ENCODE measurements at regions not wholly inside any gene's neighbourhood (a gene's known extent, or its start where the extent isn't known, plus 50 kb on each side); places are given as distances from the start of the nearest gene placed in this dataset.
A peak's percentile ranks its signal among the peaks of the same experiment; 100 is the strongest.
"Not testable (repeated sequence)": the region's sequence is repeated elsewhere in the genome, so short reads cannot be mapped to it uniquely, and the experiment has no call there.

DNA sequence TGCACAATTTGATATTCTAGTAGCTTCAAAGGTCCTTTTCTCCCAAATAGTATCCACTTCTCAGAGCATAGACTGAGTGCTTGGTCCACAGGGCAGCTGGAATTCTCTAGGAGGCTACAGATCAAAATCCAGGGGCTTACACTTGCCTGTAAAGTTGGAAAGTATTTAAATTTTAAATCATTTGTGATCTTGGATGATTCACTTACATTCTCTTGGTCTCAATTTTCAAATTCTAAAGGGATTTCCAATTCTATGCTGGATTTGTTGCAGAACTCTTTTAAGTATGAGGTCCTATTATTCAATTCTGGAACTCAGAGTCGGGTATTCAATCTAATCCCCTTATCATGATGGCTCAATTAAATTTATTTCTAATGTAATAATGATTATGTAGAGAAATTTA, 492.3 kb downstream of the NYAP2 start:
- no peak for FAIRE-seq
- no peak for DNase-seq (ENCODE audit: low spot score)

DNA sequence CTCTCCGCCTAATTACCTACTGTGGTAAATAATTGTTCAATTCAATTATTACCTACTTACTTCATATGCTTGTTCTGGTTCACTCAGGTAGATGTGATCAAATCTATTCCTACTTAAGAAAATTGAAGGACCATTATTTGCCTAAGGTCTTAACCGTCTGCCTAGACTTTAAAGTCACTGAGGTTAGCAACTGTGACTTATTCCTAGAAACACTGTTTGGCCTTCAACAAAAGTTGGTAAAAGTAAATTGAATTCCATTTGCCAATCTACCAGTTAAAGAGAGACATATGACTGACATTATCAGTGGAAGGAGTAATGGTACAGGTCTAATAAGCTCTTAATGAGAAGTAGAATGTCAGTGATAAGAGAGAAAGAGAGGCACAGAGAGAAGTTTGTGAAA, 491.5 kb downstream of the NYAP2 start:
- DNase-seq (ENCODE audit: low spot score) (no peak), FAIRE-seq (no peak)

DNA sequence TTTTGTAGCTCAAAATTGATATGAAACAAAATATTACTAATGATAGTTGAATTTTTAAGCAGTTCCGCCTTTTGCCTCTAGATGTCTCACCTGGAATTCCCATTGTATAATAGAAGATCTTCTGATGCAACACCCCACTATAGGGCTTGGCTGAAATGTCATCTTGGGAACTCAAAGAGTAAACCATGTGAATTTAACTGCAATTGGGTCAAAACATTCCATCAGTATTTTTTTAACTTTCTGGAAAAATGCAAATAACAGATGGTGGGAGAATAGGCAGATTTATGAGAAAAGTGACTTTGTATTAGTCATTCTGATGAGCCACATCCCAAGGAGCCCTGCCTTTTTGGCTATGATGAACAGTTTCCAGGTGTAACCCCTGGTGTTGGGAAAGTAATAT, 489.9 kb downstream of the NYAP2 start:
- DNase-seq (ENCODE audit: low spot score), result peak; percentile 42
- FAIRE-seq, result peak; percentile 73

DNA sequence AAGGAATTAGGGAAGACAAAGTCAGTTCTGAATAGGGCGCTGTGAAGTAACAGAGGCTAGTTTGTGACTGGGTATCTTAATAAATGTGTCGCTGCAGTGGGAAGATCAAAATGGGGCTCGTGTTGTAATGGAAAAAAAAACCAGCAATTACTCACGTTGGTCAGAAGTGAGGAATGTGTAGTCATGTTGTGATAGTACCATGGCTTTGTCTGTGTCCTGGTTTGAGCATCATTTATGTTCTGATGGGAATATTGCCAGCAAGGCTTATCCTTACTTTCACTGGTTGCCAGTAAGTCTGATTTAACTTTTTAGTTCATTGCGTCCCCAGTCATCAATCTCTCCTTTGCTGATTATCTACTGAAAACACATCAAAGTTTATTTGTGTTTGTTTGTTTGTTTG, 467.6 kb downstream of the NYAP2 start:
- FAIRE-seq (no peak), DNase-seq (ENCODE audit: low spot score) (no peak)

GRCh38 chr2:225865468-225865867, 466.0 kb downstream of the NYAP2 start:
- DNase-seq (ENCODE audit: low spot score) (no peak), FAIRE-seq (no peak)

GRCh38 chr2:225864394-225864793, 464.9 kb downstream of the NYAP2 start:
- FAIRE-seq (peak; percentile 2), DNase-seq (ENCODE audit: low spot score) (no peak)

DNA sequence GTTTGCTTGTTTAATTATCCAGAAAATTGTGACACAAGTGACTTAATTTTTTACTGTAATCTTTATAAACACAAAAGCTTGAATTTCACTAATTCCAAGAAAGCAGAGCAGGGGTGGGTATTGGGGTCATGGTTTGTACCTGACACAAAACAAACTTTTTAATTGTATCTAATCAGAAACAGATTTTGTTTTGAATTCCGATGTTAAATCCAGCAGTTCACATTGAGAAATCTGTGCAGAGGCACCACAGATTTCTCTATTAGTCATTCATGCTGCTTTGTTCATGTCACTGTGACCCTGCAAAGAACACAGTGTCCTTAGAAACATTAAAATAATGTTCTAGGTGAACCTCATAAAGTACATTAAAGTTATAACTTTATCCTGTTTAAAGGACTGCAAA, 443.4 kb downstream of the NYAP2 start:
- no peak for FAIRE-seq
- no peak for DNase-seq (ENCODE audit: low spot score)

DNA sequence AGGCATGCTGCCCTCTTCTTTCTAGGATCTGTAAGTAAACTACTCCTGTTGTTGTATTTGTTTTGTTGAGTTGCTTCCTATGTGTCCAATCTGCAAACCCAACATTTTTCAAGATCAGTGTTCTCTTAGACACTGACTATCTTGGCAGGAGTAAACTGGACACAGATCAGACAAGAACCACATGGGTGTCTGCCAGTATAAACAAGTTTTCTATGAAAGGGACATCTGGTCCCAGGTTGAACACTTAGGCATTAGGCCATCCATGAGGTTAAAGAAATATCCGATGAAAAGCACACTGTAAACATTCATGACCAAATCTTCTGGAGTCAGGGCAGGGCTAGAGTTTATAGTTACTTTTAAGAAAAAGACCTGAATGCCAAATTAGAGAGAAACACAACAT, 441.8 kb downstream of the NYAP2 start:
- no peak for DNase-seq (ENCODE audit: low spot score)
- no peak for FAIRE-seq

DNA sequence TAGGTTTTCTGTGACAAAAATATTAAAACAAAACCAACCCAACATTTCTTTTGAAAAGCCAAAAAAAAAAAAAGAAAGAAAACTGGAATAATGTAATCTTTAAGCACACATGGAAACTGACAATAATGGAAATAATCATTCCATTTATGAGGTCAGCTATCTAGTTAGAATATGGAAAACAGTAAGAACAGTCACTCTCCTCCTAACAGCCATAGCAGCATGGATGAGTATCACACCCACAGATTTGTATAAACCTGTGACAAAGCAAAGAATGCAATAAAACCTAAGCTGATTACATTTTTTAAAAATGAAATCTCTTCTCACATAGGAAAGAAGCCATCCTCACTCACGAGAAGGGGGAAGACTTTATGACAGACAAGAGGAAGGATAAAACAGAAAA, 437.8 kb downstream of the NYAP2 start:
- FAIRE-seq (no peak), DNase-seq (ENCODE audit: low spot score) (no peak)

GRCh38 chr2:225824748-225825449, 425.4 kb downstream of the NYAP2 start:
- DNase-seq (ENCODE audit: low spot score) (no peak), FAIRE-seq (no peak)

GRCh38 chr2:225821351-225821750, 421.8 kb downstream of the NYAP2 start:
- DNase-seq (ENCODE audit: low spot score) (no peak), FAIRE-seq (no peak)

DNA sequence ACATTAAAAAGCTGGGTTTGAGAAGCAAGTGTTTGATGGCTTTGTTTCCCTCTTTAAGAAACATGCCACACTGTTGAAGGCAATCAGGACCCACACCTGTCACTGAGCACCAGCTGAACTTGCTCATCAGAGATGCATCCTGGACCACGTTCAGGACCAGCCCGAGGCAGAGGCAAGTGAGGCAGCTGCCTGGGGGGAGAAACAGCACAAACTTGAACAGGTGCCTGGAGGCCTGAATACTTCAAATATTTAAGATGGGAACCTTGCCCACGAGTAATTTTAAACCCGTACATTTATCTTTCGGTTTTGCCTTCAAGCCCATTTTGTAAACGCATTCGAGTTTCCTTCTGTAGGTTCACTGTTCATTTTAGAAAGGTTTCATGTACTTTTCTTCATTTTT, 421.3 kb downstream of the NYAP2 start:
- DNase-seq (ENCODE audit: low spot score) (no peak), FAIRE-seq (no peak)

DNA sequence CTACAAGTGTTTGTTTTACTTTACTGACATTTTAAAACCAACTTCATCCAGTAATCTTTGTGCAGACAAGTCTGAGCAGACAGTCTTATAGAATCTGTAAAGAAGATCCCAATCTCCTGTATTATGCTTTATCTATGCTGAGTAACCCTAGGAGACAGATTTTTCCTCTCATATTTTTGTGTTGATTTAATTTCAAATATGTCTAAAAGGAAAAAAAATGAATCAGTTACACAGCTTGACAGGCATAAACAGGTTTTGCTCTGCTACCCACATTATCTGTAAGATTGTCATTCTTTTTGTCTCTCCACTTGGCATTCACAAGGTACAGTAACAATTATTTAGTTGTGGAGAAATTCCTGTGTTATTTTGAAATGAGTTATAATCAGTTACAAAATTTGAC, 415.0 kb downstream of the NYAP2 start:
- no peak for FAIRE-seq
- DNase-seq (ENCODE audit: low spot score), result no peak

DNA sequence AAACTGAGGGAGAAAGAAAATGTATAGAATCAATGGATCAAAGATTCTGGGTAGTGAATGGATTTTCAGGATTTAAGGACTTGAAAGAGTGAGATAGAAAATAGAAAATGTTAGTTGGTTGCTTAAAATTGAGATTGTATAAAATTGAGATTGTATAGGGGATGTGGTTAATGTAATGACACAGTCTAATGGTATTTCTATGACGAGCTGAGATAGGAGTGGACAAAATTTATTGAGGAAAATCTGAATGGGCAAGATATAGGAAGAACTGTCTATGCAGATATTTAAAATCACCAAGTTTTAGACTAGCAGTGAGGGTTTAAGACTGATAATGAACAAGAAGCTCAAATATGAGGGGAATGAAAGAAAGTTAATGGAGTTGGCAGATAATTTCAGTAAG, 406.6 kb downstream of the NYAP2 start:
- DNase-seq (ENCODE audit: low spot score), result no peak
- no peak for FAIRE-seq

DNA sequence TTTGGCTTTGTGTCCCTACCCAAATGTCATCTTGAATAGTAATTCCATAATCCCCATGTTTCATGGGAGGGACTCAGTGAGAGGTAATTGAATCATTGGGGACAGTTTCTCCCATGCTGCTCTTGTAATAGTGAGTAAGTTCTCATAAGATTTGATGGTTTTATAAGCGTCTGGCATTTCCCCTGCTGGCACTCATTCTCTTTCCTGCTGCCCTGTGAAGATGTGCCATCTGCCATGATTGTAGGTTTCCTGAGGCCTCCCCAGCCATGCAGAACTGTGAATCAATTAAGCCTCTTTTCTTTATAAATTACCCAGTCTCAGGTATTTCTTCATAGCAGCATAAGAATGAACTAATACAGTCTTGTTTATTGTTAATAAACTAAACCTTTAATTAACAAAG, 402.6 kb downstream of the NYAP2 start:
- DNase-seq (ENCODE audit: low spot score); FAIRE-seq: not testable (repeated sequence)

DNA sequence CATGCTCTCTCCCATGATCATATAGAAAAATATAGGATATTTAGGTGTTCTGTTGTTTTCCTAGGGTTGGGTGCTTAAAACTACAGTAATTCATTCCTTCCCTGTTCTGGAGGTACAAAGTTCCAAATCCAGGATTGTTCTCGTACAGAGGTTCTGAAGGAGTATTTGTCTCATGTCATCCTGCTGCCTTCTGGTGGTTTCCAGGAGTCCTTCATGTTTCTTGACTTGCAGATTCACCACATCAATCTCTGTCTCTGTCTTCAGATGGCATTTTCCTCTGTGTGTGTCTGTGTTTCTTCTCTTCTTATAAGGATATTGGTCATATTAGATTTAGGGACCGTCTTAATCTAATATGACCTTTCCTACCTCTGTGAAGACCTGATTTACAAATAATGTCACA, 397.9 kb downstream of the NYAP2 start:
- DNase-seq (ENCODE audit: low spot score) (no peak), FAIRE-seq (no peak)

- DNase-seq (ENCODE audit: low spot score) (no peak), FAIRE-seq (no peak)
Observed at GRCh38 chr2:225794652-225795400, 395.3 kb downstream of the NYAP2 start.

- no peak for FAIRE-seq
- no peak for DNase-seq (ENCODE audit: low spot score)
Observed at GRCh38 chr2:225793736-225794550, 394.4 kb downstream of the NYAP2 start.

GRCh38 chr2:225788571-225789094, 389.1 kb downstream of the NYAP2 start:
- DNase-seq (ENCODE audit: low spot score), result no peak
- FAIRE-seq, result no peak

GRCh38 chr2:225787497-225787896, 388.0 kb downstream of the NYAP2 start:
- FAIRE-seq, result no peak

DNA sequence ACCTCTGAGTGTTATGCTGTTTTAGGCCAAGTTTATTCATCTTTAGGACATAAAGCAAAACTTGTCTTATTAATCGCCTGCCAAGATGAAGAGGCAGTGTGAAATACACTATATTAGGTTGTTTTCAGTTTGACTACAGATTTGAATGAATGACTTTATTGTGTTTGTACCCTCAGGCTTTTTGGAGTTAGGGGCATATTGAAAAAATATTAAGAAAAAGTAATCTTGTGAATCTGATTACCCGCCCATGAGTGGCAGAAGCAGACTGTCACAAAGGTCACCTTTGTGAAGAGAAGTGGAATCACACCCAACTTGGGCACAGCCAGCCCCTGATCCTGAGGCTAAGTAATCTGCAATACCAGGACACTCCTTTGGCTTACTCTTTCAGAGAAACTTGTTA, 382.5 kb downstream of the NYAP2 start:
- DNase-seq (ENCODE audit: low spot score) (no peak), FAIRE-seq (no peak)

More at GRCh38 chr2:225787497-225787896, 388.0 kb downstream of the NYAP2 start:
- no peak for DNase-seq (ENCODE audit: low spot score)

GRCh38 chr2:225781145-225781544, 381.6 kb downstream of the NYAP2 start:
- DNase-seq (ENCODE audit: low spot score), result no peak
- FAIRE-seq, result no peak
